Stimulated activated CD4-positive, alpha-beta T cell treated with anti-CD3 and anti-CD28 coated beads, Interleukin-12 subunit alpha, Interleukin-12 subunit beta, amount 100 ng/mL, for 24 hours (primary cell): ENCODE measurements at regions not wholly inside any gene's neighbourhood (a gene's known extent, or its start where the extent isn't known, plus 50 kb on each side); places are given as distances from the start of the nearest gene placed in this dataset.
A peak's percentile ranks its signal among the peaks of the same experiment; 100 is the strongest.
"Not testable (repeated sequence)": the region's sequence is repeated elsewhere in the genome, so short reads cannot be mapped to it uniquely, and the experiment has no call there.

Experiments
- DNase-seq, 2 experiments: peaks; one replicate each; pipeline ENCODE4 v3.0.0-alpha.2; 2020; ENCODE audit warnings: low read depth in 2 of 2

DNA sequence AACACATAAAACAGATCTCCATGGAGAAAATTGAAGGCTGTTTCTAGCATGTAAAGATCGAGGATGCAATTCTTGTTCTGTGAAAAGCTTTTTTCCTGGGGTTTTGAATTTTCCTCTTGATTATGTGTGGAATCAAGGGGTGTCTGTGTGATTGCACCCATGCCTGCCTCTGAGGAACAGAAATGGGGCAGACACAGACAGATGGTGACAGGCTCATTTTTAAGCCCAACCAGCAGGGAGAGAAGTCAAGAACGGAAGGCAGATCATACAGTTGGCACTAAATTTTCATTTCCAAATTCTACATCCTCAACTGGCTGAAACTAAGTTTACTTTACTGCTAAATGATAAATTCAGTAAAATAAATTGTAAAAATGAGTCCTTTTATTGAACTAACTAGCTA lies 1037.7 kb upstream of the KLHL29 start:
- DNase-seq = no peak

DNA sequence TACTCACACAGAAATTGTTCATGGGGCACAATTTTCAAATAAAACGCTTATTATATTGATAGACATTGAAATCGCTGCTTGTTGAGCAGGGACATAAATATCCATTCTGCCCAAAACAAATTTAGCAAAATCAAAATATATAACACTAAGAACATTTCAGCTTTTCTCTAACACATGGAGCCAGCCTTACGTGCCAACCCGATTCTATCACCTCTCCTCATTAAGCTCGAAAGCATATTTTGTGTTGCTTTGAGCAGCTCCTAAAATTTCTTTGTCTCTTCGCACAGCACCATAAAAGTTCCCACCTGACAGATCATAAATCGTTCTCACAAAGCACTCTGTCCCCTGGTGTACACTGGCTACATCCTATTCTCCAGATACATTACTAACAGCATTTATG lies 1034.4 kb upstream of the KLHL29 start:
- DNase-seq = no peak

DNA sequence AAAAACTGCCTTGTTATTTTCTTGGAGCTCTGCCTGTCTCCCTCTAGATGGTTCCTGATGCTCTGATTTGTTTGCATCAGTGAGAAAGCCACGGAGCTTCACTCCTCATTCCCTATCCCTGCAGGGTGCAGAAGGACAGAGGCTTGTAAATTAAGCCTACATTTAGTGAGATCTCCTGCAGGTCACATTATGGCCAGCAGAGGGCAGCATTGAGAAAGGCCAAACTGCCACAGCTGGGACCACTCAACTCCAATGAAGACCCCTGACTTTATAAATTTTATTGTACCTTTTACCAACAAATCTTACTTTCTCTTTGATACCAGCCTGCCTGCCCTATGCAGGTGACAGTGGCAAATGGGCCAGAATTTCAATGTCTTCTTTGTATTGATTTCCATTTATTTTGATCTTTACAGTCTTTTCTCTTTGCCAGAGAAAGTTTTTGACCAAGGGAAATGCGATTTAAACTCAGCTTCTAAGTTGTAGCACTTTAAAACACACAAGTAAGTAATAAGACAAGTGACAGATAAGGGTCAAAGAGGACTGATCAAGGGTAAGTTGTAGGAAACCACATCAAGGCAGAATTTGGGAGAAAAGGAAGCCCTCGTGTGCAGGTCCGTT lies 1029.1 kb upstream of the KLHL29 start:
- peak; percentile 5 to 43 for DNase-seq

DNA sequence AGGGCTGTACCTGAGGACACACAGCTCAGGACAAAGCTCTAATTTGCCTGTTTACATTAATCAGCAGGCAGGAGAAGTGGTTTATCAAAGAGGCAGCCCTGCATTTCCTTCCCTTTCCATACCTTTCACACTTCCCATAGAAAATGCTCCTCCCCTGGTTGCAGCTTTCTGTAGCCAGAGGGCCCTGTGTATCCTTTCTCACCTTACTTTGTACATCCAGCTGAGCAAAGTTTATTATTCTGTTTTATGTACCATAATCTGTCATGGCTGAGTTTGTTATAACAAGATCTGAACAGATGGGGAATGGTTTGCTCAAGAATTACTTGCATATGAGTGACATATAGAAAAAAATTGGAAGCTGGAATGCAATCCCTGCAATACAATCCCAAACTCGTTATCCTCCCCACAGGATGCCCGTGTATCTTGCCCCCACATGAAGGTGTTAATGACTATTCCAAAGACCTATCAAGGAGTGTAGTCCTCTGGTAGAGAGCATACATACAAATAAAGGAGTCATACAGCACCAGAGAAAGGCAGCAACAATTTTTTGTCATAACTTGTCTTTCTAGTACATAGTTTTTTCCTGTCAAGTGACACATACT lies 1025.8 kb upstream of the KLHL29 start:
- DNase-seq = no peak

GRCh38 chr2:22360735-22361374 lies 1024.1 kb upstream of the KLHL29 start:
- no peak for DNase-seq

- DNase-seq = no peak
These were observed 1023.4 kb upstream of the KLHL29 start for GRCh38 chr2:22361571-22361970.

- DNase-seq = no peak
These were observed 1009.9 kb upstream of the KLHL29 start for GRCh38 chr2:22375096-22375495.

DNA sequence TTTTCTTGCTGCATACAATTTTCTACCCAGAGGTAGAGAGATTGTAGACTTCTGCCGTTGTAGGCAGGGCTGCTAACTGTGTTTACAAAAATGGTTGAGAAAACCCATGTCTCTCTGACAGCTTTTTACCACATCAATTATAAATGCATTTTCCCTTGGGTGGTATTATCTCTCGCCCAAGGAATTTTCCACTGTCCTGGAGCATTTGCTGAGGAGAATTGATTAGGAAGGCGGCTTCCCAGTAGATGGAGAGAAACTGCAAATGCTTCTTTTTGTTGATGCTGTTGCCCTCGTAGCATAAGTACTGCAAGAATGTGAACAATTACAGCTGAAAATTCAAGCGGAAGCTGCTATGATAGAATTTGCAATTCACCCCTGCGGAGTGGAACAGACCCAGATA lies 1007.7 kb upstream of the KLHL29 start:
- DNase-seq = no peak

DNA sequence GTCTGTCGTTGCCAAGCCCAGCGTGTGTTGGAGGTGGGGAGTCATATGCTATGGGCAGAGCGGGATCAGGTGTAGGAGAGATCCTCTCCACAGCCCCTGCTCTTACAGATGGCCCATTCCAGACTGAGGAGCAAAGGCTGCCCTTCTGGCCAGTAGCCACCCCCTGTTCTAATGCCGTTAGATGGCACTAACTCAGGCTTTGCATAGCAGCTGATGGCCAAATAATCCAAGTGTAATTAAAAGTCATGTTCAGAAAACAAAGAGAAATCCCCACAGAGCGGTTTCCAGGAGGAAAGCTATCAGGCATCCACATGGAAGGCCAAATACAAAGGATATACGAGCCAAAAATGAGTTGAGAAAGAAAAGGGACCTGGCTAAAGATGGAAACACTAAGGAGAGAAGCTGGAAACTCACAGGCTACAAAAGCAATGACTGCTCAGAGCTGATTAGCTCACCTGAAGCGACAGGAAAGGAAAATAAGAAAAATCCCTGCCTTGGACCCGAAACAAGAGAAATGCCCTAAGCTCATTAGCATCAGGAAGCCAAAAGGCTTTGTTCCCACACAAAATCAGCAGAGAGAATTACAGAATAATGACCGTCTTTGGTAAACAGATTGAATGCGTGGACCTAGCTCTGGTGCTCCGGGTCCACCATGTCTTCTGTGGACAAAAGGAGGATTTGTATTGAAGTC lies 1002.4 kb upstream of the KLHL29 start:
- no peak for DNase-seq

DNA sequence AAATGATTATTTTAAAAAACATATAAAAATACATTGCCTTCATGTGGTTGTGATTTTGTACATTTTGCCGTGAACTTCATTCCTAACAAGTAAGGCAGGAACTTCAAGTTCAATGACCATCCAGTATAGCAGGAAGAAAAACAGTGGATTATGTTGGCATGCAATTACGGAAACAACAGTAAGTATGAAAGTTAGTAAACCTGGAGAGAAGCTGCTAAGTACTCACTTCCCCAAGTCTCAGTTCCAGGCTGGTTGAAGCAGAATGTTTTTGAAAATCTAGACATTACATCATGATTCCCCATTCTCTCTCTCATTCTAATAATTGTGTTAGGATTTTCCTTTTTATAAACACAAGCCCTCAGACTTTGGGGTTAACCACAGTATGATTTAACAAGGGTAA lies 987.1 kb upstream of the KLHL29 start:
- no peak for DNase-seq

GRCh38 chr2:22403748-22404147 lies 981.2 kb upstream of the KLHL29 start:
- no peak for DNase-seq

DNA sequence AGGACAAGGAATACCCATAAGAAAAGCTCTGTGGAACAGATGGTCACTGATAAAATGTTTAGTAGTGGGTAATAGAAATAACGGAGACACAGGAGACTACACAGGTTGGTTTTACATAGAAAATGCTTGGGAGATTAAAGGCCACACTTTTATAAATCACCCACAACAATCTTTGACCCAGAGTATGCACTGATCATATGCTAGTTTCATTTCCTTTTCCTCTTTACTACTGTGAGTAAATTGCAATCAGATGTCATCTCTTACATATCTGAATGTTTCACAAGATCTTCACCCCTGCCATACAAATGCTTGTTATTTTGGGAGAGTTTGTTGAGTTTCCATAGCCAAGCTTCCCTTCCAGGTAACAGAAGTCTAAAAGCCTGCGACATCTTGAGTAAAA lies 978.4 kb upstream of the KLHL29 start:
- no peak for DNase-seq

- DNase-seq = no peak
These were observed 964.9 kb upstream of the KLHL29 start for GRCh38 chr2:22420076-22420475.

DNA sequence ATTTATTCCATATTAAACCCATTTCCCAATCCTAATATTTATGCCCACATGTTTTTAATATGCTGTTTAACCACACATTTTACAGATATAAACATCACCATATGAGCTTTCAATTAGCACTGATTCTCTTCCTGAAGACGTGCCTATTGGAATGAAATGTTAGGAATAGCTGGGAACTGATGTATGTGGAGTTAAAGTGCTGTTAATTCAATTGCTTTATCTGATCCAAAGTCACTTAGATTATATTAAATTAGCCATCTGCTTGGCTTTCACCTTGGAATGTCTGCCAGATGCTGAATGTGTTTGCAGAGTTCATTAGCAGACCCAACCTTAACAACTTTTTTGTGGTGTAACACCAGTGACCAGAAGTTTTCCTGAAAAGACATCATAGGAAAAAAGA lies 942.9 kb upstream of the KLHL29 start:
- no peak for DNase-seq

DNA sequence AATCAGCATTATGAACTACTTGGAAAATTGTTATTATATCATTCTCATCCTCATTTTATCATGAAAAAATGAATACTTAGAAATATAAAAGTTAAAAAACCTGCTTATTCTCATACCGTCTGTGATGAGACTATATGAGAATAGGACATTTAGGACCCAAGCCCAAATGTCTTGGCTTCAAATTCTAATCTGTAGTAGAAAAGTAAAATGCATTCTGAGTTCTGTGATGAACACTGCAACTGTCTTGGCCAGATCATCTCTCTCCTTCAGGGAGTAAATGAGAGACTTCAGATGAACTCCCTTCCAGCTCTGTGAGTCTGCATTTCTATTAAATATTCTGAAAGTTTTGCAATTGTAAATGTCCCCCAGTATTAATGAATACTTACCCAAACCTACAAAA lies 940.7 kb upstream of the KLHL29 start:
- no peak for DNase-seq

- DNase-seq = no peak
These were observed 935.3 kb upstream of the KLHL29 start for GRCh38 chr2:22449696-22450095.

DNA sequence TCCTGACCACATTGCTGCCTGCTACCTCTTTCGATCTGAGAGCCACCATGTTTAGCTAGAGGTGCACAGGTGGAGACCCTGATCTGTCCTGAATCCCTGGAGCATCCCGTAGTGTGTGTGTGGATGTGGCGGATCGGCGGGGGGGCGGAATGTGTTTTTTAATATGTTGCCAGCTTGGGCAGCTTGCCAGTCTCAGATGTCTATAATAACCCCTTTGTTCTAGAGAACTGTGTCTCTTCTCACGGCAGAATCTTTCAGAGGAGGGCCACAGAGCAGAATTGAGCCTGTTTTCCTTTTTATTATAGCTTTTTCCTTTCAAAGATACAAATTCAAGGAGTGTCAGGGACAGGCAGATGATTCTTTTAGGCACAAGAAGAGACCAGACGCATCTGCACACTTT lies 934.1 kb upstream of the KLHL29 start:
- no peak for DNase-seq

DNA sequence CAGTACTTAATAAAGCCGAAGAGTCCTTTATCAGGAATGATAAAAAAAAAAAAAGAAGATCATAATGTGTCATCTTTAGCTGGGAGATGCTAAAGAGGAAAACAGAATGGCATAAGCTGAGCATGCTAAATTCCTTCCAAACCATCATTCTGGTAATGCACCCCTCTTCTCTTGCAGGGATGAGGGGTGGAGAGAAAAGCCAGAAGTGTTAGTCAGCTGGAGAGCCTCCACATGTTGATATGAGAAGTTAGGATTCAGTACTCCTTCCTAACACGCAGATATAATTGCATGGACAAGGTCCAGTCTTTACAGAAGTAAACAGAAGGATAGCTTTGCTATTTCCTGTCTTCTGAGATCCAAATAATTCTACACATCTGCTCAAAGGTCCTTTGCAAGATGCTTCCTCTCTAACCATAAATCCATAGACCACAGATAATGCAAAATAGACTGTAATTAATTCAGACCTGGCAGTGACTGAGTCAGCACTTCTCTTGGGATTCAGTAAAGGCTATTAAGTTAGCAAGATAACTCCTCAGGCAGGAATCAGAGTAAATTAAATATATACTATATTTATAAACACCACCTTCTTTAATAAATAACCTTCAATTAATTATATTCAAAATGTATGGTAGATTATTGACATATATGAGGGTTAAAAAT lies 930.0 kb upstream of the KLHL29 start:
- no peak for DNase-seq

DNA sequence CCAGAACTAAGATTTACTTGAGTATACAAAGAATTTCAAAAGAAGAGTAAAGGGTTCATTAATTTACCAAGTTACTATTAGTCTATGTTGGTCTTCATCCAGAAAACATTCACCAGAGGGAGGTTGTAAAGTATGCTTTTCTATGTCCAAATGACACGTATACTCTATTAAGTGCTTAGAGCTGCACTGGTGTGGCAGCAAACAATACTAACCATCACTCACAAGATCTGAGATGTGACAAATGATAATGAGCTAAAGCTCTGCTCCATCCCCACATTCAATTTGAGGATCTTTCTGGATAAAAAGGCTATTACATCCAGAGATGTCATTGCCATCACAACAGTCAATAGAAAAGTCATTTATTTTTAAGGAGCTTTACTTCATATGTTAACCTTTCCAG lies 926.5 kb upstream of the KLHL29 start:
- no peak for DNase-seq

GRCh38 chr2:22475103-22475502 lies 909.9 kb upstream of the KLHL29 start:
- not testable (repeated sequence) for DNase-seq

- DNase-seq = no peak
These were observed 906.6 kb upstream of the KLHL29 start for GRCh38 chr2:22478329-22478728.

DNA sequence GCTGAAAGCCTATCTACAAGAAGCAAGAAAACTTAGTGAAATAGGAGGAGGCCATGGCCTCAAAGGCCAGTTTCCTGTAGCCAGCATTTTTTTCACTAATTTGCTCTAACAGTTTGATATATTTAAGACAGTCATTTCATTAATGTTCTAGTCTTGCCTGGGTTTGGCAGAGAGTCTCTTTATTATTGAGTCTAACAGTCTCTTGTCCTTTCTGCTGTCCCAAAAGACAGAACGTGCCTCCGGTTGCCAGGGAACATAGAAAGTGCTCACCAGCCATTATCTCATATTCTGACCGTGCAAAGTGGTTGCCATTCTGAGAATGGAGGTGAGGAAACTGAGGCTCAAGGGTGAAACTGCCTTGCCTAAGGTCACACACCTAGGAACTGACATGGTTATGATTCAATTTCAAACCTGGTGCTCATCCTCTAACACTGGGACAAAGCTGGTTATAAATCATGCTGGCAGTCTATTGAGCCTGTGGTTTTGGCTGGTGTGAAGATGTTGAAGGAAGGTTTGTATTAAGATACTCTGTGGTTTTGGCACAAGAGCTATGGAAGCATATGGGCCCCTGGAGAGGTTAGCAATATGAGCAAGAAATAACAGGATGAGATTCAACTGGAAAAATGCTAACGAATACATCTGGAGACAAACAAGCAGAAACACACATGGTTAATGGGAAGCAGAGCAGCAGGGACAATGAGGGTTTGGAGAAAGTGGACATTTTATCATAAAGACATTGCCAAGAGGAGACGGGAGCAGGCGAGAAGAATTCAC lies 903.3 kb upstream of the KLHL29 start:
- DNase-seq = no peak
